Activated T-cell treated with anti-CD3 and anti-CD28 coated beads, Interleukin-2, amount 50 U/mL, for 24 hours (primary cell): ENCODE measurements at regions not wholly inside any gene's neighbourhood (a gene's known extent, or its start where the extent isn't known, plus 50 kb on each side); places are given as distances from the start of the nearest gene placed in this dataset.

Experiments used
- DNase-seq: peaks from one replicate; pipeline ENCODE4 v3.0.0-alpha.2; 2020
- H3K27ac Mint-ChIP-seq: 2 replicates; pipeline ENCODE4 v1.8.0; 2020; ENCODE audit warnings: mild to moderate bottlenecking, mixed read lengths
- H3K27me3 Mint-ChIP-seq: 2 replicates; pipeline ENCODE4 v1.8.0; 2020; ENCODE audit warnings: mixed read lengths
- H3K36me3 Mint-ChIP-seq: 2 replicates; pipeline ENCODE4 v1.8.0; 2020; ENCODE audit warnings: low read depth, mixed read lengths
- H3K4me1 Mint-ChIP-seq: 2 replicates; pipeline ENCODE4 v1.8.0; 2020; ENCODE audit warnings: low read depth, mixed read lengths
- H3K4me3 Mint-ChIP-seq: 2 replicates; pipeline ENCODE4 v1.8.0; 2020; ENCODE audit warnings: mild to moderate bottlenecking, moderate library complexity, mixed read lengths
- H3K9me3 Mint-ChIP-seq: 2 replicates; pipeline ENCODE4 v1.8.0; 2020; ENCODE audit warnings: mixed read lengths

- DNase-seq, result no peak
- H3K4me3 Mint-ChIP-seq, result no peak overlapping the region
- no peaks in the 10 kb centered on the region for H3K9me3 Mint-ChIP-seq
- H3K4me1 Mint-ChIP-seq, result no peaks in the 10 kb centered on the region
- H3K27ac Mint-ChIP-seq, result no peak overlapping the region
- no peaks in the 10 kb centered on the region for H3K27me3 Mint-ChIP-seq
- no peaks in the 10 kb centered on the region for H3K36me3 Mint-ChIP-seq
These were observed 776.5 kb downstream of the KCNT2 start for GRCh38 chr1:195831789-195832188.

GRCh38 chr1:195828325-195828724, 779.9 kb downstream of the KCNT2 start:
- Mint-ChIP-seq H3K4me1 (no peaks in the 10 kb centered on the region), H3K4me3 (no peak overlapping the region), H3K36me3 (no peaks in the 10 kb centered on the region), H3K27me3 (no peaks in the 10 kb centered on the region), H3K9me3 (no peaks in the 10 kb centered on the region), H3K27ac (no peak overlapping the region)
- DNase-seq, result no peak

DNA sequence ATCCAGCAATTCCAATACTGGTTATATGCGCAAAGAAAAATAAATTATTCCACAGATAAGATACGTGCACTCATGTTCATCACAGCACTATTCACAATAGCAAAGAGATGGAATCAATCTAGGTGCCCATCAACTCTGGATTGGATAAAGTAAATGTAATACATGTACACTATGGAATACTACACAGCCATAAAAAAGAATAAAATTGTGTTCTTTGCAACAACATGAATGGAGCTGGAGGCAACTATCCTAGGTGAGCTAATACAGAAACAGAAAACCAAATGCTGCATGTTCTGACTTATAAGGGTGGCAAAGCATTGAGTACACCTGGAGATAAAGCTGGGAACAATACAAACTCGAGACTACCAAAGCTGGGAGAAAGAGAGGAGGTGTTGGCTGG, 787.3 kb downstream of the KCNT2 start:
- Mint-ChIP-seq H3K4me1 (no peaks in the 10 kb centered on the region), H3K9me3 (peaks cover 14% of the 10 kb centered on the region), H3K36me3 (no peaks in the 10 kb centered on the region), H3K27me3 (no peaks in the 10 kb centered on the region), H3K27ac (no peak overlapping the region), H3K4me3 (no peak overlapping the region)
- no peak for DNase-seq

DNA sequence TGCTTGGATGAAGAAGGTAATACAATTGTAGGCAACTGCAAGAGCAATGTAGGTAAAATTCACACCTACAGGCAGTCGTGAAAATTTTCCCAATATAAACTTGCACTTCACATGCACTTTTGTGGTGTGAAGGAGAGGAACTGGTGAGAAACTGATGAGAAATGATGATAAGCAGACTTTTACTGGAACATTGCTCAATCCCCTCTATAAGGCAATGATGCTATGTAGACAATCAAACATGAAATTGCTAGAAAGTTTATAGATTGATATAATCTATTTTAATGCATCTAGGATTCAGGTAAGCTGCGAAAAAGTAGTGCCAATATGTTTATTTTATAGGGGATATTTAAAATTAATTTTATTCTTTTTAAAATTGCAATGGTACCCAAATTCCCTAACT, 802.2 kb downstream of the KCNT2 start:
- no peaks in the 10 kb centered on the region for H3K27me3 Mint-ChIP-seq

DNA sequence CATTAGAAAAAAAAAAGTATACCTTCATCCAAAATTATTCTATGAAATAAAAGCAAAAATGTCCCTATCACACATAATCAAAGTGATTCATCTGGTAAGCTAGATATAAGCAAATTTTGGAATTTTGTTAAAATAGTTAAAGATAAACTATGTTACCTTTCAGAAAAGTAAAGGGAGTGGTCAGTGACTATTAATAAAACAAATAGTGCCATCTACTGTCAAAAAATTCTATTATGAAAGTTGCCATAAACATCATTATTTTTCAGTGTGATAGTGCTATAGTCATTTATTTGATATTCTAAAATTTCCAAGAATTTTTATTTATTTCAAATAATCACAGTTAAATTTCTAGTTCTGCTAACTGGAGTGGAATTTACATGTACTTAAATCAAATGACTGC, 803.7 kb downstream of the KCNT2 start:
- Mint-ChIP-seq H3K36me3 (no peaks in the 10 kb centered on the region), H3K27ac (no peak overlapping the region), H3K4me1 (no peaks in the 10 kb centered on the region), H3K9me3 (peaks cover 2% of the 10 kb centered on the region), H3K4me3 (no peak overlapping the region), H3K27me3 (no peaks in the 10 kb centered on the region)
- no peak for DNase-seq

More for the DNA sequence above, 802.2 kb downstream of the KCNT2 start:
- Mint-ChIP-seq H3K4me1 (no peaks in the 10 kb centered on the region), H3K27ac (no peak overlapping the region), H3K4me3 (no peak overlapping the region), H3K36me3 (no peaks in the 10 kb centered on the region), H3K9me3 (no peaks in the 10 kb centered on the region)
- DNase-seq, result no peak

GRCh38 chr1:195799016-195799415, 809.2 kb downstream of the KCNT2 start:
- Mint-ChIP-seq H3K27ac (no peak overlapping the region), H3K4me3 (no peak overlapping the region), H3K36me3 (no peaks in the 10 kb centered on the region), H3K4me1 (no peaks in the 10 kb centered on the region), H3K27me3 (no peaks in the 10 kb centered on the region), H3K9me3 (peaks cover 3% of the 10 kb centered on the region)
- DNase-seq, result no peak

DNA sequence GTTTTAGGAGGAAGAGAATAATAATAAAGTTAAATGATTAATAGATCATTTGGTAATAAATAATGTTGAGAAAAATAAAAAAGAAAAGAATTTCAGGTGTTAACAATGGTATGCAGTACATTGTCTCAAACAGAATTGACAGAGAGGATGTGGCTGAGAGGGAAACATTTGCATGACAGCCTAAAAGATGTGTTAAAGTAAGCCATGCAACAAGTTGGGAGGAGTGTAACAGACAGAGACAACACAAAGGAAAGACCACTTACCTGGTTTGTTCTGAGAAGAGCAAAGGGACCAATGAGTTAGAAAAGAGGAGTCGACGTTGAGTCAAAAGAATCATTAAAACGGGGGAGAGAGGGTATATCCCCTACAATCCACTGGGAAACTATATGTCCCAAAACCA, 814.0 kb downstream of the KCNT2 start:
- H3K9me3 Mint-ChIP-seq, result peaks cover 2% of the 10 kb centered on the region
- no peak for DNase-seq
- no peaks in the 10 kb centered on the region for H3K4me1 Mint-ChIP-seq
- H3K36me3 Mint-ChIP-seq, result no peaks in the 10 kb centered on the region
- no peak overlapping the region for H3K4me3 Mint-ChIP-seq
- H3K27me3 Mint-ChIP-seq, result no peaks in the 10 kb centered on the region
- H3K27ac Mint-ChIP-seq, result no peak overlapping the region

GRCh38 chr1:195791796-195792195, 816.4 kb downstream of the KCNT2 start:
- no peak overlapping the region for H3K4me3 Mint-ChIP-seq
- H3K4me1 Mint-ChIP-seq, result no peaks in the 10 kb centered on the region
- DNase-seq, result no peak
- peaks cover 5% of the 10 kb centered on the region for H3K9me3 Mint-ChIP-seq
- H3K27me3 Mint-ChIP-seq, result no peaks in the 10 kb centered on the region
- H3K27ac Mint-ChIP-seq, result no peak overlapping the region
- H3K36me3 Mint-ChIP-seq, result no peaks in the 10 kb centered on the region

DNA sequence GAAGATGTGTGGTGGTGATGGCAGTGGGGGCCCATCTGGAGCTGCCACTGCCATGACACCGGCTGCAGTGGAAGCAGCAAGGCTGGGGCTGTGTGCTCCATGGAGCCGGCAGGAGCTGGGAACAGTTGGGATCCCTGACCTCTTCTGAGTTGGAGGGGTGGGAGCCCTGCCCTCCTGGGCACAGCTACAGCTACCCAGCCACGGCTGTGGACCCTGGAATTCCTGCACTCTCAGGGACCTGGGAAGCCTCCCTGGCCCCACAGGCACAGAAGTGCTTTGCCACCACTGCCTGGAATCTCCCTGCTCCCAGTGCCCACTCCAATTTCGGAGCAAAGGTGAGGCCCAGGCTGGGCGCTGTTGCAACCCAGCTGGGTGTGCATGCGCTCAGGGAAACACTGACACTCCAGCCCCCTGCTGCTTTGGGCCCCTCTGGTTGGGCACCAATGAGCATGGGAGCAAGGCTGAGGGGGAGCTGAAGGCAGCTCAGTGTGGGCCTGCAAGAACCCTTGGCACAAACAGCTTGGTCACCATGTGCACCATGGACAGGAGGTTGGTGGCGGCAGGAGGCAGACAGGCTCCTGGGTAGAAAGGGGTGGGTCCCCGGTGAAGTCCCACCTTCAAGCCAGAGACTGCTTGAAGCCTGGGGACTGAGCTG, 817.6 kb downstream of the KCNT2 start:
- no peaks in the 10 kb centered on the region for H3K27me3 Mint-ChIP-seq
- no peaks in the 10 kb centered on the region for H3K36me3 Mint-ChIP-seq
- DNase-seq, result no peak

DNA sequence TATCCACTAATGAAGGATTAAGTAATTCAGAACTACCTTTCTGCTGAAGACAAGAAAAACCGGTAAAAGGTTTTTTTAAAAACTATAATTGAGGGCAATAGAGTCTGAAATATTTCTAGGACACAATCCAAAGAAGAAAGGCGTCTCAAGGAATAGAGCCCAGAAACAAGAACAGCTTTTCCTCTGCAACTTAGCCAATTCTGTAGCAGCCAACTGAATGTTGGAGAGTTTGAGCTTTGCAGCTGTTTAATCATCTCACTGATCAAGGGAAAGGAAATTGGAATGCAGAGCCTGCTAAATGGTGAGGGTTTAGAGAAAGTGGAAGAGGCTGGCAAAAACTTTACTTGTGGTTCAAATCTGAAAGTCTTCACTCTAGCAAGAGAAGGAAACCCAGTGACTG, 818.9 kb downstream of the KCNT2 start:
- Mint-ChIP-seq H3K27me3 (no peaks in the 10 kb centered on the region), H3K9me3 (peaks cover 5% of the 10 kb centered on the region), H3K4me1 (no peaks in the 10 kb centered on the region), H3K4me3 (no peak overlapping the region), H3K36me3 (no peaks in the 10 kb centered on the region), H3K27ac (no peak overlapping the region)
- no peak for DNase-seq

More for the DNA sequence above, 817.6 kb downstream of the KCNT2 start:
- H3K4me3 Mint-ChIP-seq, result no peak overlapping the region
- H3K9me3 Mint-ChIP-seq, result peaks cover 5% of the 10 kb centered on the region
- no peak overlapping the region for H3K27ac Mint-ChIP-seq
- no peaks in the 10 kb centered on the region for H3K4me1 Mint-ChIP-seq

DNA sequence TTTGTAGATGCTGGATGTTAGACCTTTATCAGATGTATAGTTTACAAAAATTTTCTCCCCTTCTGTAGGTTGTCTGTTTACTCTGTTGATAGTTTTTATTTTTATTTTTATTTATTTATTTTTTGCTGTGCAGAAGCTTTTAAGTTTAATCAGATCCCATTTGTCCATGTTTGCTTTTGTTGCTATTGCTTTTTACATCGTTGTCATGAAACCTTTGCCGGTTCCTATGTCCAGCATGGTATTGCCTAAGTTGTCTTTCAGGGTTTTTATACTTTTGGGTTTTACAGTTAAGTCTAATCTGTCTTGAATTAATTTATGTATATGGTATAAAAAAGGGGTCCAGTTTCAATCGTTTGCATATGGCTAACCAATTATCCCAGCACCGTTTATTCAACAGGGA, 819.5 kb downstream of the KCNT2 start:
- no peaks in the 10 kb centered on the region for H3K27me3 Mint-ChIP-seq
- DNase-seq, result no peak
- H3K4me1 Mint-ChIP-seq, result no peaks in the 10 kb centered on the region
- H3K36me3 Mint-ChIP-seq, result no peaks in the 10 kb centered on the region
- peaks cover 5% of the 10 kb centered on the region for H3K9me3 Mint-ChIP-seq
- no peak overlapping the region for H3K27ac Mint-ChIP-seq
- no peak overlapping the region for H3K4me3 Mint-ChIP-seq

DNA sequence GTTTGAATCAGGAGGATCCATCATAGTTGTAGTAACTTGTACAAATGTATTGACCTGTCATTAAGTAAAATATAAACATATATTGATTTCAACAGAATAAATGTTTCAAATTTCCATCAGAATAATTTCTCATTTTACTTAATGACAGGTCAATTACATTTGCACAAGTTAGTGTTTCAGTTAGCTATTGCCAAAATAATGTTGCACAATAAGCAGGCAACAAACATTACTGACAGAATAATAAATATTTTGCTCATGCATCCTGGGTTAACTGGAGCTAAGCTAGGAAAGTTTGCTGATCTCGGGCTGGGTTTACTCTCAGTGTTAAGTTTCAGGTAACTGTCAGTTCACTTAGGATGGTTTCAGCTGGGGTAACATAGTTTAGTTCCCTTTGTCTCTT, 822.4 kb downstream of the KCNT2 start:
- H3K4me1 Mint-ChIP-seq, result no peaks in the 10 kb centered on the region
- H3K4me3 Mint-ChIP-seq, result no peak overlapping the region
- no peak for DNase-seq
- no peaks in the 10 kb centered on the region for H3K36me3 Mint-ChIP-seq
- H3K27ac Mint-ChIP-seq, result no peak overlapping the region
- H3K27me3 Mint-ChIP-seq, result no peaks in the 10 kb centered on the region
- H3K9me3 Mint-ChIP-seq, result peaks cover 3% of the 10 kb centered on the region

- H3K4me3 Mint-ChIP-seq, result no peak overlapping the region
- no peaks in the 10 kb centered on the region for H3K9me3 Mint-ChIP-seq
- H3K36me3 Mint-ChIP-seq, result no peaks in the 10 kb centered on the region
- no peak overlapping the region for H3K27ac Mint-ChIP-seq
- DNase-seq, result no peak
- H3K4me1 Mint-ChIP-seq, result no peaks in the 10 kb centered on the region
- H3K27me3 Mint-ChIP-seq, result no peaks in the 10 kb centered on the region
These were observed 834.3 kb downstream of the KCNT2 start for GRCh38 chr1:195773931-195774330.

GRCh38 chr1:195769461-195769860, 838.8 kb downstream of the KCNT2 start:
- Mint-ChIP-seq H3K9me3 (no peaks in the 10 kb centered on the region), H3K27me3 (no peaks in the 10 kb centered on the region), H3K27ac (no peak overlapping the region), H3K36me3 (no peaks in the 10 kb centered on the region), H3K4me3 (no peak overlapping the region), H3K4me1 (no peaks in the 10 kb centered on the region)
- no peak for DNase-seq

DNA sequence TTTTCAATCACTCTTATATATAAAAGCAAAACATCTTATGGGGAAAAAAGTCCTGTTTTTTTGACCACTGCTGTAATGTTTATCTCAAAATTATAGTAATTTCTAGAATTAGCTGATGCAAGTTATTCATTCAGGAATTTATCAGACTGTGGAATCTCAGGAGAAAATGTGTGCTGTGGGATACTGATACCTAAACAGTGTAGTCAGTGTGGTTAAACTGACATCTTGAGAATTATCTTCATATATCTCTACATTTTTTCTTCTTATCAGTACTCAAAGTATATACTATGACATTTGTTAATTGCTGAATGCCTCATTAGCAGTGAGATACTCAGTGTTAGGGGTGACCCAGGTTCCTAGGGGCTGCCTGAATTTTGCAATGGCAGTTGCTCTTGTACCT, 839.3 kb downstream of the KCNT2 start:
- no peaks in the 10 kb centered on the region for H3K36me3 Mint-ChIP-seq

GRCh38 chr1:195768377-195768776, 839.9 kb downstream of the KCNT2 start:
- no peaks in the 10 kb centered on the region for H3K36me3 Mint-ChIP-seq
- no peak overlapping the region for H3K27ac Mint-ChIP-seq
- H3K27me3 Mint-ChIP-seq, result no peaks in the 10 kb centered on the region
- no peak overlapping the region for H3K4me3 Mint-ChIP-seq
- H3K9me3 Mint-ChIP-seq, result no peaks in the 10 kb centered on the region
- no peak for DNase-seq
- H3K4me1 Mint-ChIP-seq, result no peaks in the 10 kb centered on the region

More for the DNA sequence above, 839.3 kb downstream of the KCNT2 start:
- Mint-ChIP-seq H3K27me3 (no peaks in the 10 kb centered on the region), H3K4me1 (no peaks in the 10 kb centered on the region), H3K27ac (no peak overlapping the region), H3K4me3 (no peak overlapping the region), H3K9me3 (no peaks in the 10 kb centered on the region)
- no peak for DNase-seq
